Neural cell (in vitro differentiated cells): ENCODE measurements at regions not wholly inside any gene's neighbourhood (a gene's known extent, or its start where the extent isn't known, plus 50 kb on each side); places are given as distances from the start of the nearest gene placed in this dataset.
"Not testable (repeated sequence)": the region's sequence is repeated elsewhere in the genome, so short reads cannot be mapped to it uniquely, and the experiment has no call there.

Source experiments
- H2AFZ ChIP-seq: fragments of 200-600, 300-800 bp; sonication (generic), shearing (Covaris generic); 2 replicates; pipeline ENCODE4 v1.6.0; 2014; ENCODE audit warnings: low read depth, mild to moderate bottlenecking, antibody characterized with exemption, low read length, moderate library complexity
- H3F3A ChIP-seq: fragments of 200-600 bp; shearing (Covaris generic); 2 replicates; pipeline ENCODE4 v1.6.1; 2016; ENCODE audit warnings: mild to moderate bottlenecking, moderate library complexity, mixed read lengths, antibody characterized with exemption, low read length; ENCODE audit not compliant: insufficient read depth, poor library complexity, severe bottlenecking
- H3K27ac ChIP-seq: fragments of 200-600, 300-800 bp; sonication (generic), shearing (Covaris generic); 2 replicates; pipeline ENCODE4 v1.5.1; 2014; ENCODE audit warnings: mild to moderate bottlenecking, low read length, moderate library complexity
- H3K27me3 ChIP-seq: fragments of 300-800, 200-600 bp; sonication (generic), shearing (Covaris generic); 2 replicates; pipeline ENCODE4 v1.6.0; 2014; ENCODE audit warnings: mild to moderate bottlenecking, low read depth, low read length, moderate library complexity; ENCODE audit not compliant: insufficient read depth
- H3K36me3 ChIP-seq: fragments of 300-800, 200-600 bp; sonication (generic), shearing (Covaris generic); 2 replicates; pipeline ENCODE4 v1.5.1; 2014; ENCODE audit warnings: mild to moderate bottlenecking, antibody characterized with exemption, low read length, moderate library complexity; ENCODE audit not compliant: insufficient read depth
- H3K4me2 ChIP-seq: fragments of 300-800, 200-600 bp; sonication (generic), shearing (Covaris generic); 2 replicates; pipeline ENCODE4 v1.6.0; 2014; ENCODE audit warnings: mild to moderate bottlenecking, low read length
- H3K4me3 ChIP-seq: fragments of 300-800, 200-600 bp; sonication (generic), shearing (Covaris generic); 2 replicates; pipeline ENCODE4 v1.5.1; 2014; ENCODE audit warnings: mild to moderate bottlenecking, low read length, moderate library complexity
- H3K79me2 ChIP-seq: fragments of 200-600 bp; shearing (Covaris generic); replicated peaks from 2 replicates; pipeline ENCODE4 v1.6.0; 2014; ENCODE audit warnings: mild to moderate bottlenecking, low read length, moderate library complexity; ENCODE audit not compliant: insufficient read depth
- H3K9ac ChIP-seq: fragments of 300-800, 200-600 bp; sonication (generic), shearing (Covaris generic); 2 replicates; pipeline ENCODE4 v1.6.1; 2016; ENCODE audit warnings: mild to moderate bottlenecking, low read length, mixed read lengths
- H3K9me2 ChIP-seq: fragments of 200-600 bp; shearing (Covaris generic); 2 replicates; pipeline ENCODE4 v1.6.1; 2016; ENCODE audit warnings: mild to moderate bottlenecking, low read length, mixed read lengths; ENCODE audit not compliant: insufficient read depth
- H3K9me3 ChIP-seq: fragments of 200-600, 300-800 bp; sonication (generic), shearing (Covaris generic); 2 replicates; pipeline ENCODE4 v1.6.1; 2016; ENCODE audit warnings: mild to moderate bottlenecking, mixed run types, low read length, moderate library complexity, mixed read lengths
- H4K20me1 ChIP-seq: fragments of 200-600 bp; shearing (Covaris generic); 2 replicates; pipeline ENCODE4 v1.6.1; 2016; ENCODE audit warnings: mild to moderate bottlenecking, mixed run types; ENCODE audit not compliant: insufficient read depth
- EP300 ChIP-seq: fragments of 450-650 bp; conservative IDR thresholded peaks from 2 replicates; pipeline ENCODE4 v1.6.1; 2014; ENCODE audit warnings: antibody characterized with exemption, mild to moderate bottlenecking, moderate library complexity; ENCODE audit not compliant: poor library complexity, severe bottlenecking
- EZH2 ChIP-seq: fragments of 200-600, 300-800 bp; shearing (Covaris generic), sonication (generic); IDR thresholded peaks from 2 replicates; pipeline ENCODE4 v1.6.1; 2014; ENCODE audit warnings: antibody characterized with exemption, low read length, borderline replicate concordance, mild to moderate bottlenecking; ENCODE audit not compliant: insufficient read depth, poor library complexity, severe bottlenecking
- MXI1 ChIP-seq: fragments of 450-650 bp; conservative IDR thresholded peaks from 2 replicates; pipeline ENCODE4 v1.6.1; 2014; ENCODE audit warnings: antibody characterized with exemption, mild to moderate bottlenecking; ENCODE audit not compliant: poor library complexity, severe bottlenecking
- POLR2AphosphoS5 ChIP-seq: IDR thresholded peaks from 2 replicates; pipeline ENCODE4 v1.6.1; 2012
- RAD21 ChIP-seq: fragments of 450-650 bp; conservative IDR thresholded peaks from 2 replicates; pipeline ENCODE4 v1.6.1; 2014; ENCODE audit warnings: antibody characterized with exemption, mild to moderate bottlenecking, moderate library complexity
- SMC3 ChIP-seq: fragments of 450-650 bp; conservative IDR thresholded peaks from 2 replicates; pipeline ENCODE4 v1.6.1; 2014; ENCODE audit warnings: antibody characterized with exemption, mild to moderate bottlenecking, moderate library complexity; ENCODE audit not compliant: poor library complexity
- TAF1 ChIP-seq: IDR thresholded peaks from 2 replicates; pipeline ENCODE4 v1.6.1; 2012; ENCODE audit warnings: low read depth
- TF ChIP-seq, protein P1 (sequence below): fragments of 450-650 bp; IDR thresholded peaks from 2 replicates; pipeline ENCODE4 v1.5.1; 2014; ENCODE audit warnings: antibody characterized with exemption, mild to moderate bottlenecking, moderate library complexity; ENCODE audit not compliant: poor library complexity, severe bottlenecking
- TF ChIP-seq, protein P2 (sequence below): IDR thresholded peaks from 2 replicates; pipeline ENCODE4 v1.6.1; 2012; ENCODE audit warnings: borderline replicate concordance

DNA sequence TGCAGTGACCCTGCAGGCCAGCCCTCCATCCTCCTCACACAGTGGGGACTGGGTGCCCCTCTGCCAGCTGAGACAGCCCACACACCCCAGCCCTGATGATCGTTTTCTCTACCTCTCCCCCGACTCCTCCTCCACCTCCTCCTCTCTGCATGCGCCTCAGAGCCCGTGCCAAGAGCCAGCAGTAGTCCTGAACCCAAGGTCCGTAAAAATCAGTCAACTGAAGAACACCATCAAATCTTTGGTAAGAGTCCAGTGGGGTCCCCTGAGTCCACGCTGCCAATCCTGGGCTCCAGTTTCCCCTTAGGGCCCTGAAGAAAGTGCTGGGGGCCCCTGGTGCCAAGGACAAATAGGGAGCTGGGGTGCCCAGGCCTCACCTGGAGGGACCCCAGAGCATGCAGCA lies 109.3 kb upstream of the FAN1 start:
- Histone ChIP-seq H3K79me2 (no peaks in the 10 kb centered on the region), H2AFZ (no peak overlapping the region), H3F3A (no peaks in the 10 kb centered on the region), H4K20me1 (no peaks in the 10 kb centered on the region), H3K27me3 (no peaks in the 10 kb centered on the region), H3K9ac (no peak overlapping the region), H3K36me3 (no peaks in the 10 kb centered on the region), H3K4me3 (no peak overlapping the region), H3K9me3 (no peaks in the 10 kb centered on the region), H3K4me2 (no peak overlapping the region), H3K27ac (no peak overlapping the region), H3K9me2 (no peaks in the 10 kb centered on the region)
- TF ChIP-seq EP300 = no peak
- TF ChIP-seq, protein P1, sequence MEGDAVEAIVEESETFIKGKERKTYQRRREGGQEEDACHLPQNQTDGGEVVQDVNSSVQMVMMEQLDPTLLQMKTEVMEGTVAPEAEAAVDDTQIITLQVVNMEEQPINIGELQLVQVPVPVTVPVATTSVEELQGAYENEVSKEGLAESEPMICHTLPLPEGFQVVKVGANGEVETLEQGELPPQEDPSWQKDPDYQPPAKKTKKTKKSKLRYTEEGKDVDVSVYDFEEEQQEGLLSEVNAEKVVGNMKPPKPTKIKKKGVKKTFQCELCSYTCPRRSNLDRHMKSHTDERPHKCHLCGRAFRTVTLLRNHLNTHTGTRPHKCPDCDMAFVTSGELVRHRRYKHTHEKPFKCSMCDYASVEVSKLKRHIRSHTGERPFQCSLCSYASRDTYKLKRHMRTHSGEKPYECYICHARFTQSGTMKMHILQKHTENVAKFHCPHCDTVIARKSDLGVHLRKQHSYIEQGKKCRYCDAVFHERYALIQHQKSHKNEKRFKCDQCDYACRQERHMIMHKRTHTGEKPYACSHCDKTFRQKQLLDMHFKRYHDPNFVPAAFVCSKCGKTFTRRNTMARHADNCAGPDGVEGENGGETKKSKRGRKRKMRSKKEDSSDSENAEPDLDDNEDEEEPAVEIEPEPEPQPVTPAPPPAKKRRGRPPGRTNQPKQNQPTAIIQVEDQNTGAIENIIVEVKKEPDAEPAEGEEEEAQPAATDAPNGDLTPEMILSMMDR = no peak
- TF ChIP-seq MXI1 = no peak
- no peak for TF ChIP-seq TAF1
- no peak for TF ChIP-seq RAD21
- TF ChIP-seq, protein P2, sequence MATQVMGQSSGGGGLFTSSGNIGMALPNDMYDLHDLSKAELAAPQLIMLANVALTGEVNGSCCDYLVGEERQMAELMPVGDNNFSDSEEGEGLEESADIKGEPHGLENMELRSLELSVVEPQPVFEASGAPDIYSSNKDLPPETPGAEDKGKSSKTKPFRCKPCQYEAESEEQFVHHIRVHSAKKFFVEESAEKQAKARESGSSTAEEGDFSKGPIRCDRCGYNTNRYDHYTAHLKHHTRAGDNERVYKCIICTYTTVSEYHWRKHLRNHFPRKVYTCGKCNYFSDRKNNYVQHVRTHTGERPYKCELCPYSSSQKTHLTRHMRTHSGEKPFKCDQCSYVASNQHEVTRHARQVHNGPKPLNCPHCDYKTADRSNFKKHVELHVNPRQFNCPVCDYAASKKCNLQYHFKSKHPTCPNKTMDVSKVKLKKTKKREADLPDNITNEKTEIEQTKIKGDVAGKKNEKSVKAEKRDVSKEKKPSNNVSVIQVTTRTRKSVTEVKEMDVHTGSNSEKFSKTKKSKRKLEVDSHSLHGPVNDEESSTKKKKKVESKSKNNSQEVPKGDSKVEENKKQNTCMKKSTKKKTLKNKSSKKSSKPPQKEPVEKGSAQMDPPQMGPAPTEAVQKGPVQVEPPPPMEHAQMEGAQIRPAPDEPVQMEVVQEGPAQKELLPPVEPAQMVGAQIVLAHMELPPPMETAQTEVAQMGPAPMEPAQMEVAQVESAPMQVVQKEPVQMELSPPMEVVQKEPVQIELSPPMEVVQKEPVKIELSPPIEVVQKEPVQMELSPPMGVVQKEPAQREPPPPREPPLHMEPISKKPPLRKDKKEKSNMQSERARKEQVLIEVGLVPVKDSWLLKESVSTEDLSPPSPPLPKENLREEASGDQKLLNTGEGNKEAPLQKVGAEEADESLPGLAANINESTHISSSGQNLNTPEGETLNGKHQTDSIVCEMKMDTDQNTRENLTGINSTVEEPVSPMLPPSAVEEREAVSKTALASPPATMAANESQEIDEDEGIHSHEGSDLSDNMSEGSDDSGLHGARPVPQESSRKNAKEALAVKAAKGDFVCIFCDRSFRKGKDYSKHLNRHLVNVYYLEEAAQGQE = no peak
- no peak for TF ChIP-seq EZH2
- TF ChIP-seq SMC3 = no peak
- no peak for TF ChIP-seq POLR2AphosphoS5

DNA sequence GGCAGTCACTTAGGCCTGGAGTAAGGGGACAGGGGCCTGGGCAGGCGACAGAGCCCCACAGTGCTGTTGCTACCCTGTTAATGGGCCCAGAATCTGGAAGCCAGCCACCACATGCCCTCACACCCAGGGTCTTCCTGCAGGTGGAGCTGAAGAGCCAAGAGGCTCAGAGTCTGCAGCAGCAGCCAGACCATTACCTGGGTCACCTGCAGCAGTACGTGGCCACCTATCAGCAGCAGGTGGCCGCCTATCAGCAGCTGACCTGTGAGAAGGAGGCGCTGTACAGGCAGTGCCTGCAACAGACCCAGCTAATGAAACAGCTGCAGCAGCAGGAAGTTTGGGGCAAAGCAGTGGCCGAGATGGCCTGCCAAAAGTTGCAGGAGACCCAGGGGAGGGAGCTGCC lies 104.2 kb upstream of the FAN1 start:
- H3K27ac ChIP-seq, H3K79me2 ChIP-seq, H3F3A ChIP-seq, H3K4me2 ChIP-seq, H3K27me3 ChIP-seq, H3K36me3 ChIP-seq, H3K4me3 ChIP-seq, H3K9ac ChIP-seq, H3K9me3 ChIP-seq, H2AFZ ChIP-seq, H4K20me1 ChIP-seq, H3K9me2 ChIP-seq: not testable (repeated sequence)
